ENCODE measurements at regions not wholly inside any gene's neighbourhood (a gene's known extent, or its start where the extent isn't known, plus 50 kb on each side); places are given as distances from the start of the nearest gene placed in this dataset.
"Not testable (repeated sequence)": the region's sequence is repeated elsewhere in the genome, so short reads cannot be mapped to it uniquely, and the experiment has no call there.

- no peak for DNase-seq (ENCODE audit: low read depth in 2 of 2, low spot score in 1 of 2)
Measured at GRCh38 chr16:85202631-85203461, 90.6 kb upstream of the CIBAR2 start.

DNA sequence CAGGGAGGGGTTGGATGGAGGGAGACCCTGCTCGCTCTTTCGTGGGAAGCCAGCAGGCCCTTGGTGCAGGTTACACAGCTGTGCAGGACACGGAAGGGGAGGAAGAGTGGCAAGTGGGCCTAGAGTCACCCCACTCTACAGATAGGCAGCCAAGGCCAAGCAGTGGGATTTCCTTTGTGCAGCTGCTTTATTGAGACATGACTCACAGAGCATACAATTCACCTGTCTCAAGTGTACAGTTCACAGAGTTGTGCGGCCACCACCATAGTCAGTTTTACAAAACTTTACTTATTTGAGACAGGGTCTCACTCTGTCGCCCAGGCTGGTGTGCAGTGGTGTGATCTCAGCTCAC is 91.2 kb upstream of the CIBAR2 start:
- DNase-seq (ENCODE audit: low read depth in 2 of 2, low spot score in 1 of 2) = no peak

- no peak for DNase-seq (ENCODE audit: low read depth in 2 of 2, low spot score in 1 of 2)
Measured at GRCh38 chr16:85204242-85205010, 92.2 kb upstream of the CIBAR2 start.

- DNase-seq (ENCODE audit: low read depth in 2 of 2, low spot score in 1 of 2) = not testable (repeated sequence)
Measured at GRCh38 chr16:85205257-85205656, 93.0 kb upstream of the CIBAR2 start.

- no peak for DNase-seq (ENCODE audit: low read depth in 2 of 2, low spot score in 1 of 2)
Measured at GRCh38 chr16:85205747-85206471, 93.6 kb upstream of the CIBAR2 start.

GRCh38 chr16:85206472-85207356 is 94.4 kb upstream of the CIBAR2 start:
- DNase-seq (ENCODE audit: low read depth in 2 of 2, low spot score in 1 of 2) = no peak

DNA sequence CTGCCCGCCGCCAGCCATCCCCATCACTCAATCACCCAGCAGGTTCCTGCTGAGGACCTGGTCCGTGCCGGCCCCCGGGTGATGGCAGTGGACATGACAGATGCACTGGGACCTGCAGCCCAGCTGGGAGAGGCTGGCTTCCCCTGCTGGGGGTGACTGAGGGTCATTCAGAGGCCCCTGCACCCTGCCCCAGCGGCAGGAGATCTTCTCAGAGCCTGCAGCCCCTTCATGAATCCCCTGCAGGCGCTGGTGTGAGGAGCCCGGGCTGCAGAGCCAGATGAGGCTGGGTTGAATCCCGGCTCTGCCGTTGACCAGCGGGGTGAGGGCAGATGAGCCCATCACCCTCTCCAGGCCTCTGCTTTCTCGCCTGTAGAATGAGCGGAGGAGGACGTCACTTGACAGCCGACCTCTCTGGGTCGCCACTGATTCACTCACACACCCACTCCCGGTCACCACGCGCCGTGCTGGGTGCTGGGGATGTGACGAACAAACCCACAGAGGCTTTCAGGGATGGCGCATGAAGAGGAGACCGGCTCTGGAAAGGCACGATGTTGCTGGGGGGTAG is 95.2 kb upstream of the CIBAR2 start:
- DNase-seq (ENCODE audit: low read depth in 2 of 2, low spot score in 1 of 2) = no peak

- DNase-seq (ENCODE audit: low read depth in 2 of 2, low spot score in 1 of 2) = no peak
Measured at GRCh38 chr16:85208181-85208580, 95.9 kb upstream of the CIBAR2 start.

DNA sequence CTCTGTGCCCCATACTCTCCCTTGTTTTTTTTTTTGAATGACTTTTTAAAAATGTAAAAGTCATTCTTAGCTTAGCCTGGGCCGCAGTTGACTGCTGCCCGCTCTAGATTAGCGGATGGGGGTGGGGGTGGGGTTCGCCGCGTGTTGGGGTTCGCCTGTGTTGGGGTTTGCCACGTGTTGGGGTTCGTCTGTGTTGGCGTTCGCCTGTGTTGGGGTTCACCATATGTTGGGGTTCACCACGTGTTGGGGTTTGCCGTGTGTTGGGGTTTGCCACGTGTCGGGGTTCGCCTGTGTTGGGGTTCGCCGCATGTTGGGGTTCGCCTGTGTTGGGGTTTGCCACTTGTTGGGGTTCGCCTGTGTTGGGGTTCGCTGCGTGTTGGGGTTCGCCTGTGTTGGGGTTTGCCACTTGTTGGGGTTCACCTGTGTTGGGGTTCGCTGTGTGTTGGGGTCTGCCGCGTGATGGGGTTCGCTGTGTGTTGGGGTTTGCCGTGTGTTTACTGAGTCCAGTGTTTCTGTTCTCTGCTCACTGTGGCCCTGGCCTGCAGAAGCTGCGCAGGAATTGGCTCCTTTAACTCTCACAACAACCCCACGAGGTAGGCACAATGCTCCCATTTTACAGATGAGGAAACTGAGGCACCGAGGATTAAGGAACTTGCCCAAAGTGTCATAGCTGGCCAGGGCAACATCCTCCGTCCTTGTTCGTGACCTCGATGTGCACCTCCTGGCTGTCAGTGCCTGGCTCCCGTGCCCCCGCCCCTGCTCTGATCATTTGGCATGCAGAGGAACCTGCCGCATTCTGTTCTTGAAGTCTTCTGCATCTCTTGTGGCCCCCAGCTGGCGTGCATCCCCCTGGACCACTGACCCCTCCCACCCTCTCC is 96.6 kb upstream of the CIBAR2 start:
- no peak for DNase-seq (ENCODE audit: low read depth in 2 of 2, low spot score in 1 of 2)

- DNase-seq (ENCODE audit: low read depth in 2 of 2, low spot score in 1 of 2) = no peak
Measured at GRCh38 chr16:85209526-85210121, 97.4 kb upstream of the CIBAR2 start.

DNA sequence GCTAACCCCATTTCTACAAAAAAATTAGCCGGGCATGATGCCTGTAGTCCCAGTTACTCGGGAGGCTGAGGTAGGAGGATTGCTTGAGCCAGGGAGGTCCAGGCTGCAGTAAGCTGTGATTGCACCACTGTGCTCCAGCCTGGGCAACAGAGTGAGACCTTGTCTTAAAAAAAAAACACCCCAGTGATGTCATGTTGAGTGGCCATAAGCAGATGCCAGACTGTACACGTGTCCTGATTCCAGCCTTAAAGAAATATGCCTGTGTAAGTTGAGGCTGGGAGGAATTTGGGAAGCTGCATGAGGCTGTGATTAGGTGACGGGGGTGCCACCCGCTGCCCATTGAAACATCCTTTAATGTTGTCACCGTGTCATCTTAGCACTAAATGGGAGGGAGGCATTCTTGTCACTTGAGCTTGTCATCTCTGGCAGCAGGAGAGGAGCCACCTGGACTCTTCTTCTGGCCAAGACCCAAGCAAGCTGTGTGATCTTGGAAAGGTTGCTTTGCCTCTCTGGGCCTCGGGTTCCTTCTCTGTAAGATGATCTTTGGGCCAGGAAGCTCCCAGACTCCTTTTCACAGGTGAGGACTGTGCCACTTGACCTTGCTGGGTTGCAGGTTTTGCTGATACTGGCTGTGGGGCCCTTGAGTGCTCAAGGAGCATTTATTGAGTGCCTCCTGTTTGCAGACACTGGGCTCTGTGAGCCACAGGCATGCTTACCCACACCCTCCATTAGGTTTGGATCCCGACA is 98.3 kb upstream of the CIBAR2 start:
- DNase-seq (ENCODE audit: low read depth in 2 of 2, low spot score in 1 of 2) = no peak

GRCh38 chr16:85211271-85211801 is 99.1 kb upstream of the CIBAR2 start:
- no peak for DNase-seq (ENCODE audit: low read depth in 2 of 2, low spot score in 1 of 2)

- DNase-seq (ENCODE audit: low read depth in 2 of 2, low spot score in 1 of 2) = no peak
Measured at GRCh38 chr16:85213926-85214675, 101.8 kb upstream of the CIBAR2 start.

GRCh38 chr16:85215478-85216118 is 103.3 kb upstream of the CIBAR2 start:
- DNase-seq (ENCODE audit: low read depth in 2 of 2, low spot score in 1 of 2) = no peak

GRCh38 chr16:85216522-85217375 is 104.5 kb upstream of the CIBAR2 start:
- DNase-seq (ENCODE audit: low read depth in 2 of 2, low spot score in 1 of 2) = no peak

Data from stimulated activated CD8-positive, alpha-beta memory T cell treated with anti-CD3 and anti-CD28 coated beads, Interleukin-4, amount 100 ng/mL, for 4 hours (primary cell).